Activated CD8-positive, alpha-beta memory T cell treated with anti-CD3 and anti-CD28 coated beads, Interleukin-2, amount 10 ng/mL, durations not matched to agents 7 days and 5 days (primary cell): ENCODE measurements at regions not wholly inside any gene's neighbourhood (a gene's known extent, or its start where the extent isn't known, plus 50 kb on each side); places are given as distances from the start of the nearest gene placed in this dataset.
A peak's percentile ranks its signal among the peaks of the same experiment; 100 is the strongest.
"Not testable (repeated sequence)": the region's sequence is repeated elsewhere in the genome, so short reads cannot be mapped to it uniquely, and the experiment has no call there.

Experiments
- ATAC-seq: fragments of 150-1000 bp; cut with Tn5 transposase; one replicate; pipeline ENCODE4 v1.10.0; 2021; ENCODE audit warnings: moderate library complexity
- CTCF ChIA-PET: fragments of 350-600 bp; sonication (Branson Sonifier 250); formaldehyde crosslinking; loops from one replicate; lab custom pipeline; 2021; ENCODE audit warnings: antibody characterized with exemption; lab: Charles Lee
- DNase-seq: peaks from one replicate; pipeline ENCODE4 v3.0.0-alpha.2; 2020
- H3K27ac Mint-ChIP-seq: one replicate; pipeline ENCODE4 v1.8.0; 2021; ENCODE audit warnings: mild to moderate bottlenecking, mixed read lengths
- H3K27me3 Mint-ChIP-seq: one replicate; pipeline ENCODE4 v1.8.0; 2021; ENCODE audit warnings: mixed read lengths
- H3K36me3 Mint-ChIP-seq: one replicate; pipeline ENCODE4 v1.8.0; 2021; ENCODE audit warnings: mild to moderate bottlenecking, mixed read lengths
- H3K4me1 Mint-ChIP-seq: one replicate; pipeline ENCODE4 v1.8.0; 2021; ENCODE audit warnings: mixed read lengths
- H3K4me3 Mint-ChIP-seq: one replicate; pipeline ENCODE4 v1.8.0; 2021; ENCODE audit warnings: mild to moderate bottlenecking, moderate library complexity, mixed read lengths
- H3K9me3 Mint-ChIP-seq: one replicate; pipeline ENCODE4 v1.8.0; 2022; ENCODE audit warnings: low read depth, mixed read lengths

- CTCF ChIA-PET = no interaction called here
- Mint-ChIP-seq H3K27ac (no peak overlapping the region), H3K27me3 (peaks cover 5% of the 10 kb centered on the region), H3K36me3 (no peaks in the 10 kb centered on the region), H3K4me1 (no peaks in the 10 kb centered on the region), H3K4me3 (no peak overlapping the region), H3K9me3 (no peaks in the 10 kb centered on the region)
- no peak for ATAC-seq
- DNase-seq = no peak
Measured at GRCh38 chr9:71303351-71303750, 181.9 kb upstream of the TRPM3 start.

- H3K36me3 Mint-ChIP-seq = no peaks in the 10 kb centered on the region
- H3K27me3 Mint-ChIP-seq = peaks cover 5% of the 10 kb centered on the region
- no peaks in the 10 kb centered on the region for H3K4me1 Mint-ChIP-seq
- CTCF ChIA-PET = no interaction called here
- no peak for ATAC-seq
- H3K27ac Mint-ChIP-seq = no peak overlapping the region
- no peak overlapping the region for H3K4me3 Mint-ChIP-seq
- no peaks in the 10 kb centered on the region for H3K9me3 Mint-ChIP-seq
- DNase-seq = no peak
Measured at GRCh38 chr9:71302776-71303175, 181.4 kb upstream of the TRPM3 start.

GRCh38 chr9:71295928-71296327, 174.5 kb upstream of the TRPM3 start:
- H3K4me3 Mint-ChIP-seq = no peak overlapping the region
- no peak for ATAC-seq
- CTCF ChIA-PET = interaction anchor here (1.6 kb wide), 1 partner anchor 10 kb away, joined by 6 read pairs; no protein-coding TSS in a partner anchor

GRCh38 chr9:71286146-71286545, 164.7 kb upstream of the TRPM3 start:
- CTCF ChIA-PET = interaction anchor here (1.0 to 2.1 kb wide), 6 partner anchors 9 to 740 kb away, joined by 3 to 8 read pairs (median 5); partner anchors contain the start of gene CEMIP2
- Mint-ChIP-seq H3K4me3 (no peak overlapping the region), H3K27me3 (no peaks in the 10 kb centered on the region), H3K4me1 (no peaks in the 10 kb centered on the region), H3K36me3 (no peaks in the 10 kb centered on the region), H3K27ac (no peak overlapping the region), H3K9me3 (no peaks in the 10 kb centered on the region)
- ATAC-seq (no peak), DNase-seq (no peak)

More at GRCh38 chr9:71295928-71296327, 174.5 kb upstream of the TRPM3 start:
- no peaks in the 10 kb centered on the region for H3K4me1 Mint-ChIP-seq
- no peaks in the 10 kb centered on the region for H3K9me3 Mint-ChIP-seq
- no peak overlapping the region for H3K27ac Mint-ChIP-seq
- DNase-seq = no peak
- no peaks in the 10 kb centered on the region for H3K36me3 Mint-ChIP-seq
- H3K27me3 Mint-ChIP-seq = peaks cover 17% of the 10 kb centered on the region

GRCh38 chr9:71285191-71285656, 163.8 kb upstream of the TRPM3 start:
- CTCF ChIA-PET = interaction anchor here (1.2 to 2.1 kb wide), 10 partner anchors 10 to 754 kb away, joined by 3 to 8 read pairs (median 6); no protein-coding TSS in a partner anchor
- peak; percentile 45 for DNase-seq
- no peaks in the 10 kb centered on the region for H3K4me1 Mint-ChIP-seq

GRCh38 chr9:71282116-71282515, 160.7 kb upstream of the TRPM3 start:
- ATAC-seq, H3K27ac Mint-ChIP-seq, H3K9me3 Mint-ChIP-seq, CTCF ChIA-PET, DNase-seq, H3K36me3 Mint-ChIP-seq, H3K4me3 Mint-ChIP-seq, H3K4me1 Mint-ChIP-seq: not testable (repeated sequence)
- peaks cover 13% of the 10 kb centered on the region for H3K27me3 Mint-ChIP-seq

More at GRCh38 chr9:71285191-71285656, 163.8 kb upstream of the TRPM3 start:
- ATAC-seq = peak; percentile 47
- H3K27ac Mint-ChIP-seq = no peak overlapping the region
- H3K9me3 Mint-ChIP-seq = no peaks in the 10 kb centered on the region
- no peaks in the 10 kb centered on the region for H3K36me3 Mint-ChIP-seq
- H3K27me3 Mint-ChIP-seq = peaks cover 7% of the 10 kb centered on the region
- H3K4me3 Mint-ChIP-seq = no peak overlapping the region

- ATAC-seq (no peak), DNase-seq (no peak)
- no peaks in the 10 kb centered on the region for H3K4me1 Mint-ChIP-seq
- no peak overlapping the region for H3K27ac Mint-ChIP-seq
- no peaks in the 10 kb centered on the region for H3K9me3 Mint-ChIP-seq
- no peak overlapping the region for H3K4me3 Mint-ChIP-seq
- peaks cover 13% of the 10 kb centered on the region for H3K27me3 Mint-ChIP-seq
- no peaks in the 10 kb centered on the region for H3K36me3 Mint-ChIP-seq
- CTCF ChIA-PET = no interaction called here
Measured at GRCh38 chr9:71279151-71279739, 157.8 kb upstream of the TRPM3 start.

- Mint-ChIP-seq H3K36me3 (no peaks in the 10 kb centered on the region), H3K9me3 (no peaks in the 10 kb centered on the region), H3K27ac (no peak overlapping the region), H3K27me3 (peaks cover 3% of the 10 kb centered on the region), H3K4me1 (no peaks in the 10 kb centered on the region), H3K4me3 (no peak overlapping the region)
- DNase-seq (no peak), ATAC-seq (no peak)
- CTCF ChIA-PET = no interaction called here
Measured at GRCh38 chr9:71273613-71274012, 152.2 kb upstream of the TRPM3 start.

GRCh38 chr9:71271602-71272001, 150.2 kb upstream of the TRPM3 start:
- DNase-seq (no peak), ATAC-seq (no peak)
- Mint-ChIP-seq H3K36me3 (no peaks in the 10 kb centered on the region), H3K27me3 (no peaks in the 10 kb centered on the region), H3K4me3 (no peak overlapping the region), H3K27ac (no peak overlapping the region), H3K9me3 (no peaks in the 10 kb centered on the region), H3K4me1 (no peaks in the 10 kb centered on the region)
- CTCF ChIA-PET = no interaction called here

GRCh38 chr9:71270554-71270953, 149.1 kb upstream of the TRPM3 start:
- no peaks in the 10 kb centered on the region for H3K4me1 Mint-ChIP-seq
- CTCF ChIA-PET = no interaction called here
- H3K27ac Mint-ChIP-seq = no peak overlapping the region
- ATAC-seq = no peak
- no peak for DNase-seq
- no peaks in the 10 kb centered on the region for H3K36me3 Mint-ChIP-seq
- no peak overlapping the region for H3K4me3 Mint-ChIP-seq
- H3K27me3 Mint-ChIP-seq = no peaks in the 10 kb centered on the region
- H3K9me3 Mint-ChIP-seq = no peaks in the 10 kb centered on the region

GRCh38 chr9:71269859-71270258, 148.4 kb upstream of the TRPM3 start:
- no peaks in the 10 kb centered on the region for H3K36me3 Mint-ChIP-seq
- no peaks in the 10 kb centered on the region for H3K4me1 Mint-ChIP-seq
- H3K27ac Mint-ChIP-seq = no peak overlapping the region
- CTCF ChIA-PET = no interaction called here
- ATAC-seq = no peak
- no peaks in the 10 kb centered on the region for H3K9me3 Mint-ChIP-seq
- DNase-seq = no peak
- no peaks in the 10 kb centered on the region for H3K27me3 Mint-ChIP-seq
- H3K4me3 Mint-ChIP-seq = no peak overlapping the region

- Mint-ChIP-seq H3K27ac (no peak overlapping the region), H3K36me3 (no peaks in the 10 kb centered on the region), H3K4me1 (no peaks in the 10 kb centered on the region), H3K9me3 (no peaks in the 10 kb centered on the region), H3K27me3 (no peaks in the 10 kb centered on the region), H3K4me3 (no peak overlapping the region)
- no peak for ATAC-seq
- CTCF ChIA-PET = no interaction called here
- DNase-seq = no peak
Measured at GRCh38 chr9:71268871-71269635, 147.6 kb upstream of the TRPM3 start.

GRCh38 chr9:71263451-71263850, 142.0 kb upstream of the TRPM3 start:
- Mint-ChIP-seq H3K4me1 (no peaks in the 10 kb centered on the region), H3K27ac (no peak overlapping the region), H3K36me3 (no peaks in the 10 kb centered on the region), H3K9me3 (no peaks in the 10 kb centered on the region), H3K4me3 (no peak overlapping the region), H3K27me3 (no peaks in the 10 kb centered on the region)
- DNase-seq = no peak
- ATAC-seq = no peak
- CTCF ChIA-PET = no interaction called here

- H3K4me1 Mint-ChIP-seq, H3K9me3 Mint-ChIP-seq, H3K27ac Mint-ChIP-seq, H3K4me3 Mint-ChIP-seq, ATAC-seq, DNase-seq, H3K36me3 Mint-ChIP-seq, CTCF ChIA-PET, H3K27me3 Mint-ChIP-seq: not testable (repeated sequence)
Measured at GRCh38 chr9:71260419-71260818, 139.0 kb upstream of the TRPM3 start.
